HepG2 (cell line): ENCODE measurements at regions not wholly inside any gene's neighbourhood (a gene's known extent, or its start where the extent isn't known, plus 50 kb on each side); places are given as distances from the start of the nearest gene placed in this dataset.

Experiments used
- ATAC-seq: fragments of 200-7000 bp; cut with Tn5 transposase; 3 replicates; pipeline ENCODE4 v1.9.1; 2020; ENCODE audit warnings: mild to moderate bottlenecking, moderate library complexity
- BruUV-seq: library from RNA; stranded (reverse); fragments of 400-500 nt; replicated peaks from 2 replicates; lab custom pipeline; 2021; lab: Mats Ljungman, UMichigan
- CTCF ChIA-PET: fragments of 300-600 bp; formaldehyde crosslinking; extraction: SDS; loops from one replicate; lab custom pipeline; 2021; ENCODE audit warnings: low total read pairs, inconsistent platforms, low intra/inter-chr PET ratio; lab: Yijun Ruan, JAX
- POLR2A ChIA-PET: fragments of 350-600 bp; sonication (Branson Sonifier 250); formaldehyde crosslinking; loops from one replicate; lab custom pipeline; 2020; ENCODE audit warnings: antibody characterized with exemption, inconsistent platforms; lab: Yijun Ruan, JAX
- DNase-seq: peaks from one replicate; pipeline ENCODE4 v3.0.0-alpha.2; 2015; ENCODE audit warnings: low spot score
- FAIRE-seq: peaks from 3 replicates; lab custom pipeline; 2011; peaks lifted over from hg19 to GRCh38; lab: Jason Lieb, UNC
- H2AFZ ChIP-seq: one replicate; pipeline ENCODE4 v1.6.1; 2011; ENCODE audit warnings: low read length, inconsistent platforms
- H3K27ac ChIP-seq: fragments of 300-600 bp; 3 replicates; pipeline ENCODE4 v1.8.0; 2011; ENCODE audit warnings: mixed run types, mild to moderate bottlenecking, mixed read lengths, low read length, inconsistent platforms; ENCODE audit not compliant: insufficient read depth; ENCODE audit errors: extremely low read length
- H3K27me3 ChIP-seq, 2 experiments: fragments of 200-600 bp in 1 of 2; 2 replicates in 1 of 2; 3 replicates in 1 of 2; pipeline versions ENCODE4 v1.6.0 to v1.8.0; 2011; ENCODE audit warnings: low read length in 2 of 2, mild to moderate bottlenecking in 2 of 2, moderate library complexity in 2 of 2, inconsistent platforms in 1 of 2; ENCODE audit not compliant: insufficient read depth in 2 of 2, control insufficient read depth in 1 of 2
- H3K36me3 ChIP-seq, 2 experiments: fragments of 200-600 bp in 1 of 2; replicated peaks in 1 of 2; 2 replicates in 1 of 2; 3 replicates in 1 of 2; pipeline versions ENCODE4 v1.5.1 to v1.8.0; 2011; ENCODE audit warnings: low read length in 2 of 2, inconsistent platforms in 1 of 2; ENCODE audit not compliant: insufficient read depth in 2 of 2, control insufficient read depth in 1 of 2
- H3K4me1 ChIP-seq: 2 replicates; pipeline ENCODE4 v1.5.1; 2012; ENCODE audit warnings: low read length, inconsistent platforms; ENCODE audit not compliant: insufficient read depth
- H3K4me2 ChIP-seq: 2 replicates; pipeline ENCODE4 v1.6.0; 2011; ENCODE audit warnings: low read depth, low read length, inconsistent platforms
- H3K4me3 ChIP-seq, 3 experiments: fragments of 200-600 bp in 1 of 3; sonication (generic), shearing (Covaris generic) in 1 of 3; replicated peaks in 1 of 3; 2 replicates each; pipeline ENCODE4 v1.5.1; 2011 to 2016; ENCODE audit warnings: low read length in 3 of 3, inconsistent platforms in 2 of 3, low read depth in 2 of 3, mild to moderate bottlenecking in 2 of 3, control low read depth in 1 of 3, mixed read lengths in 1 of 3; ENCODE audit not compliant: insufficient read depth in 1 of 3
- H3K79me2 ChIP-seq: one replicate; pipeline ENCODE4 v1.6.1; 2011; ENCODE audit warnings: low read length, inconsistent platforms; ENCODE audit not compliant: insufficient read depth
- H3K9ac ChIP-seq: 2 replicates; pipeline ENCODE4 v1.6.0; 2011; ENCODE audit warnings: mild to moderate bottlenecking, low read depth, low read length, inconsistent platforms; ENCODE audit not compliant: insufficient read depth
- H3K9me3 ChIP-seq: 2 replicates; pipeline ENCODE4 v1.5.1; 2012; ENCODE audit warnings: mild to moderate bottlenecking, low read length
- H4K20me1 ChIP-seq: 2 replicates; pipeline ENCODE4 v1.6.0; 2011; ENCODE audit warnings: inconsistent platforms, mild to moderate bottlenecking, low read length, moderate library complexity; ENCODE audit not compliant: insufficient read depth
- FOXA1 ChIP-seq, 2 experiments: fragments of 450-650 bp in 1 of 2; sonication (generic) in 1 of 2; formaldehyde crosslinking in 1 of 2; IDR thresholded peaks; 2 replicates each; pipeline versions ENCODE4 v1.4.0 to v1.6.1; 2016 to 2020; ENCODE audit warnings: missing genetic modification reagents in 1 of 2
- POLR2G ChIP-seq: fragments of 200-400 bp; formaldehyde crosslinking; IDR thresholded peaks from 2 replicates; pipeline ENCODE4 v1.6.1; 2018; ENCODE audit warnings: mild to moderate bottlenecking, low read depth, low read length, moderate library complexity
- RARA ChIP-seq: IDR thresholded peaks from 2 replicates; pipeline ENCODE4 v1.6.1; 2016; ENCODE audit warnings: missing genetic modification reagents, missing compliant biosample characterization
- TCF7 ChIP-seq: sonication (generic); IDR thresholded peaks from 2 replicates; pipeline ENCODE4 v1.6.1; 2016; ENCODE audit warnings: antibody characterized with exemption, low read depth
- ZFP82 ChIP-seq: sonication (generic); formaldehyde crosslinking; IDR thresholded peaks from 2 replicates; pipeline ENCODE4 v1.5.1; 2020; ENCODE audit warnings: mild to moderate bottlenecking, missing genetic modification reagents, borderline replicate concordance
- ZNF562 ChIP-seq: sonication (generic); formaldehyde crosslinking; IDR thresholded peaks from 2 replicates; pipeline ENCODE4 v1.8.0; 2022; ENCODE audit warnings: missing genetic modification reagents, borderline replicate concordance
- WGBS: methylation state at CpG from one replicate; pipeline ENCODE4 v1.1.6; 2017; ENCODE audit warnings: low lambda C conversion rate; 5-methylcytosine and 5-hydroxymethylcytosine counted together
- in situ Hi-C: cut with HindIII; loops from 2 replicates; pipeline ENCODE4 v1.10.0; 2017; ENCODE audit warnings: low pct_unique_long_range_greater_than_20kb; ENCODE audit not compliant: extremely low pct_ligation_motif_present
- intact Hi-C: fragments of 100-400 bp; cut with micrococcal nuclease; formaldehyde crosslinking; loops from one replicate; pipeline ENCODE4 v1.10.0; 2022; ENCODE audit not compliant: unreplicated experiment
- TF ChIP-seq, protein P1 (sequence below), 2 experiments: fragments of 450-650 bp in 1 of 2; sonication (generic) in 1 of 2; formaldehyde crosslinking; IDR thresholded peaks; 2 replicates each; pipeline versions ENCODE4 v1.5.0 to v1.8.0; 2020 to 2022; ENCODE audit warnings: mild to moderate bottlenecking in 1 of 2, missing genetic modification reagents in 1 of 2
- TF ChIP-seq, protein P2 (sequence below): sonication (generic); formaldehyde crosslinking; IDR thresholded peaks from 2 replicates; pipeline ENCODE4 v1.4.0; 2020; ENCODE audit warnings: low read depth, mild to moderate bottlenecking, missing genetic modification reagents
- TF ChIP-seq, protein P3 (sequence below): sonication (generic); formaldehyde crosslinking; IDR thresholded peaks from 2 replicates; pipeline ENCODE4 v1.9.0; 2021; ENCODE audit warnings: mild to moderate bottlenecking, missing genetic modification reagents

DNA sequence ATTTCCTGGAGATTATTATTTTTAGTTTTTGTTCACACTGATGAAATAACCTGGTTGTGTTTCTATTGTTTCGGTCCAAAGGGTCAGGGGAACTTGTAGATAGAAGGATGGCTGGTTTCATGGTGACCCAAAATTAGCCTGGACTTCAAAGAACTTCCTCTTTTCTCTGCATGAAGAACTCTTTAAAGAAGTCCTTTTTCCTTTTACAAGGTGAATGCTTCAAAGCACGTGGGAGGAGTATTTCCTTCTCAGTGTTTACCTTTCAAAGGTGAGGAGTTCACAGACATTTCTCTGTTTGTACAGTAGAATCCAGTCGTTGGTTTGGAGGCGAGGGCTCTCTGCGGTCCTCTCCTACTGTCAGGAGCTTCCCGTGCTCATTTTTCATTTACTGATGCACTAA is 561.7 kb downstream of the GATA3 start:
- no TSS peak for BruUV-seq
- H3K4me1 ChIP-seq: peaks cover 10% of the 10 kb centered on the region; the same call in 1 of the 2 replicates
- 2% methylated on average over 6 of the region's 6 CpGs for WGBS
- no peaks in the 10 kb centered on the region for H3K9me3 ChIP-seq
- H3K9ac ChIP-seq: no peak overlapping the region
- no peaks in the 10 kb centered on the region for H4K20me1 ChIP-seq
- no peak overlapping the region for H3K4me2 ChIP-seq
- H3K36me3 ChIP-seq: no peaks in the 10 kb centered on the region
- TF ChIP-seq TCF7: peak; percentile 54; the same call in 1 of the 2 replicates
- TF ChIP-seq, protein P1, sequence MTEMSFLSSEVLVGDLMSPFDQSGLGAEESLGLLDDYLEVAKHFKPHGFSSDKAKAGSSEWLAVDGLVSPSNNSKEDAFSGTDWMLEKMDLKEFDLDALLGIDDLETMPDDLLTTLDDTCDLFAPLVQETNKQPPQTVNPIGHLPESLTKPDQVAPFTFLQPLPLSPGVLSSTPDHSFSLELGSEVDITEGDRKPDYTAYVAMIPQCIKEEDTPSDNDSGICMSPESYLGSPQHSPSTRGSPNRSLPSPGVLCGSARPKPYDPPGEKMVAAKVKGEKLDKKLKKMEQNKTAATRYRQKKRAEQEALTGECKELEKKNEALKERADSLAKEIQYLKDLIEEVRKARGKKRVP (CRISPR knock-in tag; IDR thresholded peaks at IDR 0.05): no peak
- TF ChIP-seq, protein P2, sequence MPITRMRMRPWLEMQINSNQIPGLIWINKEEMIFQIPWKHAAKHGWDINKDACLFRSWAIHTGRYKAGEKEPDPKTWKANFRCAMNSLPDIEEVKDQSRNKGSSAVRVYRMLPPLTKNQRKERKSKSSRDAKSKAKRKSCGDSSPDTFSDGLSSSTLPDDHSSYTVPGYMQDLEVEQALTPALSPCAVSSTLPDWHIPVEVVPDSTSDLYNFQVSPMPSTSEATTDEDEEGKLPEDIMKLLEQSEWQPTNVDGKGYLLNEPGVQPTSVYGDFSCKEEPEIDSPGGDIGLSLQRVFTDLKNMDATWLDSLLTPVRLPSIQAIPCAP (CRISPR knock-in tag): no peak
- no peak for TF ChIP-seq POLR2G
- TF ChIP-seq ZFP82 (CRISPR knock-in tag): no peak
- TF ChIP-seq, protein P3, sequence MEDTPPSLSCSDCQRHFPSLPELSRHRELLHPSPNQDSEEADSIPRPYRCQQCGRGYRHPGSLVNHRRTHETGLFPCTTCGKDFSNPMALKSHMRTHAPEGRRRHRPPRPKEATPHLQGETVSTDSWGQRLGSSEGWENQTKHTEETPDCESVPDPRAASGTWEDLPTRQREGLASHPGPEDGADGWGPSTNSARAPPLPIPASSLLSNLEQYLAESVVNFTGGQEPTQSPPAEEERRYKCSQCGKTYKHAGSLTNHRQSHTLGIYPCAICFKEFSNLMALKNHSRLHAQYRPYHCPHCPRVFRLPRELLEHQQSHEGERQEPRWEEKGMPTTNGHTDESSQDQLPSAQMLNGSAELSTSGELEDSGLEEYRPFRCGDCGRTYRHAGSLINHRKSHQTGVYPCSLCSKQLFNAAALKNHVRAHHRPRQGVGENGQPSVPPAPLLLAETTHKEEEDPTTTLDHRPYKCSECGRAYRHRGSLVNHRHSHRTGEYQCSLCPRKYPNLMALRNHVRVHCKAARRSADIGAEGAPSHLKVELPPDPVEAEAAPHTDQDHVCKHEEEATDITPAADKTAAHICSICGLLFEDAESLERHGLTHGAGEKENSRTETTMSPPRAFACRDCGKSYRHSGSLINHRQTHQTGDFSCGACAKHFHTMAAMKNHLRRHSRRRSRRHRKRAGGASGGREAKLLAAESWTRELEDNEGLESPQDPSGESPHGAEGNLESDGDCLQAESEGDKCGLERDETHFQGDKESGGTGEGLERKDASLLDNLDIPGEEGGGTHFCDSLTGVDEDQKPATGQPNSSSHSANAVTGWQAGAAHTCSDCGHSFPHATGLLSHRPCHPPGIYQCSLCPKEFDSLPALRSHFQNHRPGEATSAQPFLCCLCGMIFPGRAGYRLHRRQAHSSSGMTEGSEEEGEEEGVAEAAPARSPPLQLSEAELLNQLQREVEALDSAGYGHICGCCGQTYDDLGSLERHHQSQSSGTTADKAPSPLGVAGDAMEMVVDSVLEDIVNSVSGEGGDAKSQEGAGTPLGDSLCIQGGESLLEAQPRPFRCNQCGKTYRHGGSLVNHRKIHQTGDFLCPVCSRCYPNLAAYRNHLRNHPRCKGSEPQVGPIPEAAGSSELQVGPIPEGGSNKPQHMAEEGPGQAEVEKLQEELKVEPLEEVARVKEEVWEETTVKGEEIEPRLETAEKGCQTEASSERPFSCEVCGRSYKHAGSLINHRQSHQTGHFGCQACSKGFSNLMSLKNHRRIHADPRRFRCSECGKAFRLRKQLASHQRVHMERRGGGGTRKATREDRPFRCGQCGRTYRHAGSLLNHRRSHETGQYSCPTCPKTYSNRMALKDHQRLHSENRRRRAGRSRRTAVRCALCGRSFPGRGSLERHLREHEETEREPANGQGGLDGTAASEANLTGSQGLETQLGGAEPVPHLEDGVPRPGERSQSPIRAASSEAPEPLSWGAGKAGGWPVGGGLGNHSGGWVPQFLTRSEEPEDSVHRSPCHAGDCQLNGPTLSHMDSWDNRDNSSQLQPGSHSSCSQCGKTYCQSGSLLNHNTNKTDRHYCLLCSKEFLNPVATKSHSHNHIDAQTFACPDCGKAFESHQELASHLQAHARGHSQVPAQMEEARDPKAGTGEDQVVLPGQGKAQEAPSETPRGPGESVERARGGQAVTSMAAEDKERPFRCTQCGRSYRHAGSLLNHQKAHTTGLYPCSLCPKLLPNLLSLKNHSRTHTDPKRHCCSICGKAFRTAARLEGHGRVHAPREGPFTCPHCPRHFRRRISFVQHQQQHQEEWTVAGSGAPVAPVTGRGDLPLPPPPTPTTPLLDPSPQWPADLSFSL (CRISPR knock-in tag): no peak
- no peak for TF ChIP-seq ZNF562
- peak; percentile 84 for TF ChIP-seq RARA (CRISPR knock-in tag)
- TF ChIP-seq FOXA1 (IDR thresholded peaks at IDR 0.05): no peak
- TF ChIP-seq FOXA1 (CRISPR knock-in tag; IDR thresholded peaks at IDR 0.05): 0 out of 2 replicates have a peak, but pooled peaks have one; percentile 6
- DNase-seq: peak; percentile 28
- H3K4me3 ChIP-seq: no peak overlapping the region
- no peaks in the 10 kb centered on the region for H3K27me3 ChIP-seq
- in situ Hi-C loops: no loop called here
- no peak overlapping the region for H3K27ac ChIP-seq
- no peak overlapping the region for H2AFZ ChIP-seq
- H3K79me2 ChIP-seq: no peaks in the 10 kb centered on the region
- intact Hi-C loops: no loop called here
- ChIA-PET CTCF (no interaction called here), POLR2A (no interaction called here)
- no peak for ATAC-seq
- no peak for FAIRE-seq
